Hepatocyte (in vitro differentiated cells): ENCODE measurements at regions not wholly inside any gene's neighbourhood (a gene's known extent, or its start where the extent isn't known, plus 50 kb on each side); places are given as distances from the start of the nearest gene placed in this dataset.

ENCODE experiments used
- DNase-seq: peaks from one replicate; pipeline ENCODE4 v3.0.0-alpha.2; 2016; ENCODE audit warnings: low spot score
- H2AFZ ChIP-seq: fragments of 200-600 bp; sonication (generic); 2 replicates; pipeline ENCODE4 v1.6.0; 2016; ENCODE audit warnings: antibody characterized with exemption, mild to moderate bottlenecking
- H3K27ac ChIP-seq: fragments of 200-600 bp; sonication (generic); 2 replicates; pipeline ENCODE4 v1.5.1; 2016; ENCODE audit warnings: mild to moderate bottlenecking
- H3K27me3 ChIP-seq: fragments of 200-600 bp; sonication (generic); 2 replicates; pipeline ENCODE4 v1.6.1; 2016
- H3K36me3 ChIP-seq: fragments of 200-600 bp; sonication (generic); replicated peaks from 2 replicates; pipeline ENCODE4 v1.5.1; 2016; ENCODE audit warnings: low read depth; ENCODE audit not compliant: insufficient read depth
- H3K4me1 ChIP-seq: fragments of 200-600 bp; sonication (generic); 2 replicates; pipeline ENCODE4 v1.5.1; 2016; ENCODE audit warnings: mild to moderate bottlenecking, moderate library complexity; ENCODE audit not compliant: insufficient read depth
- H3K4me2 ChIP-seq: fragments of 200-600 bp; sonication (generic); 2 replicates; pipeline ENCODE4 v1.6.0; 2016
- H3K4me3 ChIP-seq: fragments of 200-600 bp; sonication (generic); 2 replicates; pipeline ENCODE4 v1.5.1; 2016; ENCODE audit warnings: mild to moderate bottlenecking
- H3K79me2 ChIP-seq: fragments of 200-600 bp; sonication (generic); 2 replicates; pipeline ENCODE4 v1.6.0; 2017; ENCODE audit warnings: mild to moderate bottlenecking
- H3K9me2 ChIP-seq: fragments of 200-600 bp; sonication (generic); replicated peaks from 2 replicates; pipeline ENCODE4 v1.6.0; 2017; ENCODE audit warnings: mild to moderate bottlenecking; ENCODE audit not compliant: insufficient read depth
- H3K9me3 ChIP-seq: fragments of 200-600 bp; sonication (generic); 2 replicates; pipeline ENCODE4 v1.5.1; 2016; ENCODE audit warnings: low read depth, mild to moderate bottlenecking
- H4K20me1 ChIP-seq: fragments of 200-600 bp; sonication (generic); 2 replicates; pipeline ENCODE4 v1.6.0; 2016; ENCODE audit warnings: mild to moderate bottlenecking; ENCODE audit not compliant: insufficient read depth, poor library complexity, severe bottlenecking
- CTCF ChIP-seq: fragments of 200-600 bp; sonication (generic); IDR thresholded peaks from 2 replicates; pipeline ENCODE4 v1.5.1; 2016; ENCODE audit warnings: antibody characterized with exemption, mild to moderate bottlenecking; ENCODE audit not compliant: poor library complexity
- EZH2 ChIP-seq: fragments of 200-600 bp; sonication (generic); IDR thresholded peaks from 2 replicates; pipeline ENCODE4 v1.6.1; 2016; ENCODE audit warnings: antibody characterized with exemption, mild to moderate bottlenecking, borderline replicate concordance
- EZH2phosphoT487 ChIP-seq: fragments of 200-600 bp; sonication (generic); IDR thresholded peaks from one replicate; pipeline ENCODE4 v1.6.1; 2018; ENCODE audit warnings: antibody characterized with exemption, mild to moderate bottlenecking, low read depth, moderate library complexity; ENCODE audit not compliant: unreplicated experiment, severe bottlenecking
- WGBS: methylation state at CpG from one replicate; pipeline ENCODE4 v1.1.6; 2016; ENCODE audit warnings: low lambda C conversion rate; ENCODE audit errors: missing lambda C conversion rate; 5-methylcytosine and 5-hydroxymethylcytosine counted together

- no peak overlapping the region for H3K4me2 ChIP-seq
- H3K9me2 ChIP-seq, result no peaks in the 10 kb centered on the region
These were observed 477.8 kb upstream of the CAMK1G start for GRCh38 chr1:209105701-209106100.

GRCh38 chr1:209106237-209106741 lies 477.2 kb upstream of the CAMK1G start:
- H3K27ac ChIP-seq, result no peak overlapping the region
- DNase-seq, result peak; percentile 9

More at GRCh38 chr1:209105701-209106100, 477.8 kb upstream of the CAMK1G start:
- DNase-seq, result no peak
- no peak overlapping the region for H3K4me3 ChIP-seq
- H3K36me3 ChIP-seq, result no peaks in the 10 kb centered on the region
- no peaks in the 10 kb centered on the region for H3K27me3 ChIP-seq
- no peaks in the 10 kb centered on the region for H3K4me1 ChIP-seq
- no peak overlapping the region for H3K27ac ChIP-seq
- H2AFZ ChIP-seq, result no peak overlapping the region
- TF ChIP-seq EZH2phosphoT487 (no peak), EZH2 (no peak), CTCF (no peak)
- no peaks in the 10 kb centered on the region for H4K20me1 ChIP-seq
- WGBS, result 72% methylated on average over 3 of the region's 3 CpGs
- H3K9me3 ChIP-seq, result no peaks in the 10 kb centered on the region
- no peaks in the 10 kb centered on the region for H3K79me2 ChIP-seq

GRCh38 chr1:209106861-209107260 lies 476.7 kb upstream of the CAMK1G start:
- WGBS, result 92% methylated on average over 4 of the region's 4 CpGs
- no peaks in the 10 kb centered on the region for H4K20me1 ChIP-seq
- H3K9me2 ChIP-seq, result no peaks in the 10 kb centered on the region
- no peaks in the 10 kb centered on the region for H3K9me3 ChIP-seq
- no peaks in the 10 kb centered on the region for H3K4me1 ChIP-seq
- no peak for DNase-seq
- no peak overlapping the region for H2AFZ ChIP-seq
- no peak overlapping the region for H3K4me2 ChIP-seq
- no peaks in the 10 kb centered on the region for H3K36me3 ChIP-seq
- no peaks in the 10 kb centered on the region for H3K27me3 ChIP-seq
- H3K79me2 ChIP-seq, result no peaks in the 10 kb centered on the region
- no peak overlapping the region for H3K27ac ChIP-seq
- TF ChIP-seq EZH2, result no peak
- TF ChIP-seq EZH2phosphoT487, result no peak
- no peak for TF ChIP-seq CTCF
- no peak overlapping the region for H3K4me3 ChIP-seq

More at GRCh38 chr1:209106237-209106741, 477.2 kb upstream of the CAMK1G start:
- Histone ChIP-seq H3K36me3 (no peaks in the 10 kb centered on the region), H3K4me1 (no peaks in the 10 kb centered on the region), H2AFZ (no peak overlapping the region), H3K4me2 (no peak overlapping the region), H3K9me2 (no peaks in the 10 kb centered on the region), H3K9me3 (no peaks in the 10 kb centered on the region), H4K20me1 (no peaks in the 10 kb centered on the region), H3K4me3 (no peak overlapping the region), H3K79me2 (no peaks in the 10 kb centered on the region), H3K27me3 (no peaks in the 10 kb centered on the region)
- TF ChIP-seq EZH2phosphoT487, result no peak
- no peak for TF ChIP-seq CTCF
- no peak for TF ChIP-seq EZH2
- WGBS, result 57% methylated on average over 8 of the region's 8 CpGs
